ENCODE measurements at regions not wholly inside any gene's neighbourhood (a gene's known extent, or its start where the extent isn't known, plus 50 kb on each side); places are given as distances from the start of the nearest gene placed in this dataset.

- H3K9me3 ChIP-seq (ENCODE audit: severe bottlenecking): no peaks in the 10 kb centered on the region
- H3K36me3 ChIP-seq: no peaks in the 10 kb centered on the region
- DNase-seq: no peak
- no peak overlapping the region for H3K27ac ChIP-seq
- no peak overlapping the region for H3K4me3 ChIP-seq (ENCODE audit: low read depth, low read length)
- H3K27me3 ChIP-seq (ENCODE audit: insufficient read depth, low read depth, severe bottlenecking): no peaks in the 10 kb centered on the region
- peak; percentile 17; the same call in 1 of the 2 replicates for TF ChIP-seq CTCF (IDR thresholded peaks at IDR 0.05; ENCODE audit: low read depth, low read length)
Measured at GRCh38 chr2:189287982-189288521, 108.5 kb upstream of the COL5A2 start.

- H3K4me3 ChIP-seq (ENCODE audit: low read depth, low read length): no peak overlapping the region
- H3K27me3 ChIP-seq (ENCODE audit: insufficient read depth, low read depth, severe bottlenecking): no peaks in the 10 kb centered on the region
- no peaks in the 10 kb centered on the region for H3K9me3 ChIP-seq (ENCODE audit: severe bottlenecking)
- no peak for DNase-seq
- H3K27ac ChIP-seq: no peak overlapping the region
- no peaks in the 10 kb centered on the region for H3K36me3 ChIP-seq
- no peak for TF ChIP-seq CTCF (IDR thresholded peaks at IDR 0.05; ENCODE audit: low read depth, low read length)
Measured at GRCh38 chr2:189291460-189291859, 111.9 kb upstream of the COL5A2 start.

GRCh38 chr2:189293164-189293563 is 113.6 kb upstream of the COL5A2 start:
- Histone ChIP-seq H3K4me3 (ENCODE audit: low read depth, low read length) (no peak overlapping the region), H3K27ac (no peak overlapping the region), H3K9me3 (ENCODE audit: severe bottlenecking) (no peaks in the 10 kb centered on the region), H3K27me3 (ENCODE audit: insufficient read depth, low read depth, severe bottlenecking) (no peaks in the 10 kb centered on the region), H3K36me3 (no peaks in the 10 kb centered on the region)
- DNase-seq: no peak
- TF ChIP-seq CTCF (IDR thresholded peaks at IDR 0.05; ENCODE audit: low read depth, low read length): no peak

GRCh38 chr2:189297446-189297845 is 117.9 kb upstream of the COL5A2 start:
- Histone ChIP-seq H3K27me3 (ENCODE audit: insufficient read depth, low read depth, severe bottlenecking) (no peaks in the 10 kb centered on the region), H3K27ac (no peak overlapping the region), H3K9me3 (ENCODE audit: severe bottlenecking) (no peaks in the 10 kb centered on the region), H3K4me3 (ENCODE audit: low read depth, low read length) (no peak overlapping the region), H3K36me3 (no peaks in the 10 kb centered on the region)
- no peak for TF ChIP-seq CTCF (IDR thresholded peaks at IDR 0.05; ENCODE audit: low read depth, low read length)
- DNase-seq: no peak

GRCh38 chr2:189298038-189298437 is 118.5 kb upstream of the COL5A2 start:
- no peak for DNase-seq
- H3K36me3 ChIP-seq: no peaks in the 10 kb centered on the region
- TF ChIP-seq CTCF (IDR thresholded peaks at IDR 0.05; ENCODE audit: low read depth, low read length): no peak
- no peaks in the 10 kb centered on the region for H3K27me3 ChIP-seq (ENCODE audit: insufficient read depth, low read depth, severe bottlenecking)
- H3K27ac ChIP-seq: no peak overlapping the region
- no peak overlapping the region for H3K4me3 ChIP-seq (ENCODE audit: low read depth, low read length)
- H3K9me3 ChIP-seq (ENCODE audit: severe bottlenecking): no peaks in the 10 kb centered on the region

- Histone ChIP-seq H3K36me3 (no peaks in the 10 kb centered on the region), H3K27ac (no peak overlapping the region), H3K9me3 (ENCODE audit: severe bottlenecking) (no peaks in the 10 kb centered on the region), H3K27me3 (ENCODE audit: insufficient read depth, low read depth, severe bottlenecking) (no peaks in the 10 kb centered on the region), H3K4me3 (ENCODE audit: low read depth, low read length) (no peak overlapping the region)
- no peak for TF ChIP-seq CTCF (IDR thresholded peaks at IDR 0.05; ENCODE audit: low read depth, low read length)
- DNase-seq: no peak
Measured at GRCh38 chr2:189298481-189298880, 118.9 kb upstream of the COL5A2 start.
